GM23338 (cell line): ENCODE measurements at regions not wholly inside any gene's neighbourhood (a gene's known extent, or its start where the extent isn't known, plus 50 kb on each side); places are given as distances from the start of the nearest gene placed in this dataset.

Source experiments
- ATAC-seq: fragments of 200-7000 bp; cut with Tn5 transposase; 3 replicates; pipeline ENCODE4 v1.9.1; 2020
- DNase-seq: peaks from one replicate; pipeline ENCODE4 v3.0.0-alpha.2; 2015; ENCODE audit warnings: low spot score
- H2AFZ ChIP-seq: fragments of 200-600 bp; sonication (generic); 2 replicates; pipeline ENCODE4 v1.8.0; 2016; ENCODE audit warnings: antibody characterized with exemption, mild to moderate bottlenecking, moderate library complexity
- H3F3A ChIP-seq: fragments of 200-600 bp; sonication (generic); replicated peaks from 2 replicates; pipeline ENCODE4 v1.8.0; 2017; ENCODE audit warnings: antibody characterized with exemption, mixed run types, low read depth
- H3K27ac ChIP-seq: fragments of 200-600 bp; sonication (generic); 2 replicates; pipeline ENCODE4 v1.6.1; 2016; ENCODE audit warnings: low read depth
- H3K27me3 ChIP-seq: fragments of 200-600 bp; sonication (generic); 2 replicates; pipeline ENCODE4 v1.8.0; 2016; ENCODE audit warnings: mild to moderate bottlenecking, mixed run types, moderate library complexity; ENCODE audit not compliant: insufficient read depth
- H3K36me3 ChIP-seq: fragments of 200-600 bp; sonication (generic); 2 replicates; pipeline ENCODE4 v1.8.0; 2016; ENCODE audit warnings: mild to moderate bottlenecking; ENCODE audit not compliant: insufficient read depth
- H3K4me1 ChIP-seq: fragments of 200-600 bp; sonication (generic); 2 replicates; pipeline ENCODE4 v1.8.0; 2016; ENCODE audit warnings: mild to moderate bottlenecking, moderate library complexity; ENCODE audit not compliant: insufficient read depth
- H3K4me2 ChIP-seq: fragments of 200-600 bp; sonication (generic); 2 replicates; pipeline ENCODE4 v1.7.1; 2017; ENCODE audit warnings: mixed run types
- H3K4me3 ChIP-seq: fragments of 200-600 bp; sonication (generic); 2 replicates; pipeline ENCODE4 v1.6.1; 2016; ENCODE audit warnings: mixed run types
- H3K79me2 ChIP-seq: fragments of 200-600 bp; sonication (generic); replicated peaks from 2 replicates; pipeline ENCODE4 v1.8.0; 2017; ENCODE audit warnings: mild to moderate bottlenecking; ENCODE audit not compliant: insufficient read depth
- H3K9me2 ChIP-seq: fragments of 200-600 bp; sonication (generic); 2 replicates; pipeline ENCODE4 v1.8.0; 2017; ENCODE audit not compliant: insufficient read depth
- H4K20me1 ChIP-seq: fragments of 200-600 bp; sonication (generic); replicated peaks from 2 replicates; pipeline ENCODE4 v1.8.0; 2017; ENCODE audit warnings: mild to moderate bottlenecking; ENCODE audit not compliant: insufficient read depth
- H3K27ac Mint-ChIP-seq: 2 replicates; pipeline ENCODE4 v1.8.0; 2020; ENCODE audit warnings: inconsistent platforms, mild to moderate bottlenecking, moderate library complexity, mixed read lengths
- H3K27me3 Mint-ChIP-seq: 3 replicates; pipeline ENCODE4 v1.8.0; 2022; ENCODE audit warnings: low read depth, mild to moderate bottlenecking, moderate library complexity, mixed read lengths, inconsistent platforms; ENCODE audit not compliant: insufficient read depth, poor library complexity
- H3K36me3 Mint-ChIP-seq: 3 replicates; pipeline ENCODE4 v1.8.0; 2021; ENCODE audit warnings: low read depth, mild to moderate bottlenecking, inconsistent platforms, moderate library complexity, mixed read lengths
- H3K4me1 Mint-ChIP-seq: 3 replicates; pipeline ENCODE4 v1.8.0; 2020; ENCODE audit warnings: mild to moderate bottlenecking, inconsistent platforms, mixed read lengths
- H3K4me3 Mint-ChIP-seq: 3 replicates; pipeline ENCODE4 v1.8.0; 2021; ENCODE audit warnings: moderate library complexity, mild to moderate bottlenecking, inconsistent platforms, mixed read lengths
- H3K9me3 Mint-ChIP-seq: 3 replicates; pipeline ENCODE4 v1.8.0; 2020; ENCODE audit warnings: moderate library complexity, mild to moderate bottlenecking, inconsistent platforms, mixed read lengths
- EZH2 ChIP-seq: fragments of 200-600 bp; sonication (generic); IDR thresholded peaks from one replicate; pipeline ENCODE4 v1.8.0; 2017; ENCODE audit warnings: antibody characterized with exemption, mild to moderate bottlenecking, low read depth; ENCODE audit not compliant: unreplicated experiment
- JUNB ChIP-seq: IDR thresholded peaks from one replicate; pipeline ENCODE4 v1.6.1; 2016; ENCODE audit warnings: antibody characterized with exemption; ENCODE audit not compliant: unreplicated experiment
- POLR2AphosphoS5 ChIP-seq: IDR thresholded peaks from 2 replicates; pipeline ENCODE4 v1.6.1; 2016; ENCODE audit warnings: antibody characterized with exemption, low read depth
- REST ChIP-seq: IDR thresholded peaks from one replicate; pipeline ENCODE4 v1.6.1; 2018; ENCODE audit warnings: antibody characterized with exemption; ENCODE audit not compliant: unreplicated experiment
- ZNF114 ChIP-seq: fragments of 250-450 bp; sonication (Bioruptor Pico); IDR thresholded peaks from 2 replicates; pipeline ENCODE4 v1.5.0; 2020; ENCODE audit warnings: mild to moderate bottlenecking, moderate library complexity
- ZNF331 ChIP-seq: fragments of 250-450 bp; sonication (Bioruptor Pico); IDR thresholded peaks from 2 replicates; pipeline ENCODE4 v1.5.0; 2020; ENCODE audit warnings: low read depth, mild to moderate bottlenecking, moderate library complexity
- TF ChIP-seq, protein P1 (sequence below): IDR thresholded peaks from 2 replicates; pipeline ENCODE4 v1.6.1; 2016; ENCODE audit warnings: antibody characterized with exemption
- TF ChIP-seq, protein P2 (sequence below), 2 experiments: fragments of 200-600 bp in 1 of 2; sonication (generic) in 1 of 2; conservative IDR thresholded peaks; 2 replicates each; pipeline versions ENCODE4 v1.5.1 to v1.6.1; 2016 to 2017; ENCODE audit warnings: antibody characterized with exemption in 2 of 2, low read depth in 2 of 2, mild to moderate bottlenecking in 2 of 2, moderate library complexity in 1 of 2

GRCh38 chr1:217989510-217989909, 295.6 kb upstream of the RRP15 start:
- Mint-ChIP-seq H3K36me3 (no peaks in the 10 kb centered on the region), H3K4me1 (peaks cover 10% of the 10 kb centered on the region; the same call in 2 of the 3 replicates), H3K9me3 (no peaks in the 10 kb centered on the region), H3K27me3 (no peaks in the 10 kb centered on the region), H3K27ac (no peak overlapping the region), H3K4me3 (no peak overlapping the region)
- Histone ChIP-seq H3K27me3 (no peaks in the 10 kb centered on the region), H3K27ac (no peak overlapping the region), H3K9me2 (peaks cover 3% of the 10 kb centered on the region; the same call in 1 of the 2 replicates), H3F3A (no peaks in the 10 kb centered on the region), H2AFZ (0 out of 2 replicates have a peak overlapping the region, but pooled peaks have one; percentile 89), H3K36me3 (no peaks in the 10 kb centered on the region), H4K20me1 (0 out of 2 replicates have a peak, but pooled peaks cover 4% of the 10 kb centered on the region), H3K4me1 (peaks cover 5% of the 10 kb centered on the region; the same call in 1 of the 2 replicates), H3K4me2 (no peak overlapping the region), H3K4me3 (no peak overlapping the region), H3K79me2 (no peaks in the 10 kb centered on the region)
- no peak for ATAC-seq
- no peak for DNase-seq
- TF ChIP-seq, protein P1, sequence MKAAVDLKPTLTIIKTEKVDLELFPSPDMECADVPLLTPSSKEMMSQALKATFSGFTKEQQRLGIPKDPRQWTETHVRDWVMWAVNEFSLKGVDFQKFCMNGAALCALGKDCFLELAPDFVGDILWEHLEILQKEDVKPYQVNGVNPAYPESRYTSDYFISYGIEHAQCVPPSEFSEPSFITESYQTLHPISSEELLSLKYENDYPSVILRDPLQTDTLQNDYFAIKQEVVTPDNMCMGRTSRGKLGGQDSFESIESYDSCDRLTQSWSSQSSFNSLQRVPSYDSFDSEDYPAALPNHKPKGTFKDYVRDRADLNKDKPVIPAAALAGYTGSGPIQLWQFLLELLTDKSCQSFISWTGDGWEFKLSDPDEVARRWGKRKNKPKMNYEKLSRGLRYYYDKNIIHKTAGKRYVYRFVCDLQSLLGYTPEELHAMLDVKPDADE: no peak
- TF ChIP-seq EZH2 (no peak), REST (no peak), JUNB (no peak)

DNA sequence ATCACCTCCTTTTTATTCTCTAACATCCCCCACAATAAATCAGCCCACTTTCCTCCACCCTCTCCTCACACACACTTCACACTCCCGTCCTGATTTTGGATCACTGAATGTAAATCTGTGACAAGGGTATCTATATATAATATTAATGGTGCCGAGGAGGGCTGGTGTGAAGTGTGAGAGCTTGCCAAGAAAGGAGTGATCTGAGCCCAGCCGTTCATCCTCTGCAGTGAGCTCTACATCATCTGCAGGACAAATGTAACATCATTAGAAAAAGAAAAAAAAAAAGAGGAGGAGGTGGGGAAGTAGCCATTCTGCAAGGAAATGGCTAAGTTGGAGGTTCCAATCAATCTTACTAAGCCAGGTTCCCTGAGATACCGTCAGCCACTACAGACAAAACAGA, 291.7 kb upstream of the RRP15 start:
- Mint-ChIP-seq H3K36me3 (no peaks in the 10 kb centered on the region), H3K27me3 (no peaks in the 10 kb centered on the region), H3K4me3 (no peak overlapping the region), H3K27ac (no peak overlapping the region), H3K4me1 (peaks cover 10% of the 10 kb centered on the region; the same call in 2 of the 3 replicates), H3K9me3 (no peaks in the 10 kb centered on the region)
- H3K27ac ChIP-seq: no peak overlapping the region
- peaks cover 5% of the 10 kb centered on the region for H3K9me2 ChIP-seq
- H3K36me3 ChIP-seq: no peaks in the 10 kb centered on the region
- peaks cover 5% of the 10 kb centered on the region; the same call in 1 of the 2 replicates for H3K4me1 ChIP-seq
- H2AFZ ChIP-seq: peak overlapping the region; percentile 9; the same call in 1 of the 2 replicates
- H3K27me3 ChIP-seq: no peaks in the 10 kb centered on the region
- H3K79me2 ChIP-seq: no peaks in the 10 kb centered on the region
- H3K4me3 ChIP-seq: no peak overlapping the region
- peak overlapping the region; percentile 14; the same call in 1 of the 2 replicates for H3K4me2 ChIP-seq
- ATAC-seq (no peak), DNase-seq (no peak)
- H3F3A ChIP-seq: no peaks in the 10 kb centered on the region
- no peaks in the 10 kb centered on the region for H4K20me1 ChIP-seq
- TF ChIP-seq POLR2AphosphoS5: no peak
- TF ChIP-seq ZNF331: no peak
- no peak for TF ChIP-seq EZH2
- TF ChIP-seq, protein P2, sequence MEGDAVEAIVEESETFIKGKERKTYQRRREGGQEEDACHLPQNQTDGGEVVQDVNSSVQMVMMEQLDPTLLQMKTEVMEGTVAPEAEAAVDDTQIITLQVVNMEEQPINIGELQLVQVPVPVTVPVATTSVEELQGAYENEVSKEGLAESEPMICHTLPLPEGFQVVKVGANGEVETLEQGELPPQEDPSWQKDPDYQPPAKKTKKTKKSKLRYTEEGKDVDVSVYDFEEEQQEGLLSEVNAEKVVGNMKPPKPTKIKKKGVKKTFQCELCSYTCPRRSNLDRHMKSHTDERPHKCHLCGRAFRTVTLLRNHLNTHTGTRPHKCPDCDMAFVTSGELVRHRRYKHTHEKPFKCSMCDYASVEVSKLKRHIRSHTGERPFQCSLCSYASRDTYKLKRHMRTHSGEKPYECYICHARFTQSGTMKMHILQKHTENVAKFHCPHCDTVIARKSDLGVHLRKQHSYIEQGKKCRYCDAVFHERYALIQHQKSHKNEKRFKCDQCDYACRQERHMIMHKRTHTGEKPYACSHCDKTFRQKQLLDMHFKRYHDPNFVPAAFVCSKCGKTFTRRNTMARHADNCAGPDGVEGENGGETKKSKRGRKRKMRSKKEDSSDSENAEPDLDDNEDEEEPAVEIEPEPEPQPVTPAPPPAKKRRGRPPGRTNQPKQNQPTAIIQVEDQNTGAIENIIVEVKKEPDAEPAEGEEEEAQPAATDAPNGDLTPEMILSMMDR (conservative IDR thresholded peaks at IDR 0.05; ENCODE audit: low read depth in 2 of 2): no peak
- TF ChIP-seq REST: no peak
- TF ChIP-seq ZNF114 (CRISPR knock-in tag): no peak
